ENCODE measurements at regions not wholly inside any gene's neighbourhood (a gene's known extent, or its start where the extent isn't known, plus 50 kb on each side); places are given as distances from the start of the nearest gene placed in this dataset.

DNA sequence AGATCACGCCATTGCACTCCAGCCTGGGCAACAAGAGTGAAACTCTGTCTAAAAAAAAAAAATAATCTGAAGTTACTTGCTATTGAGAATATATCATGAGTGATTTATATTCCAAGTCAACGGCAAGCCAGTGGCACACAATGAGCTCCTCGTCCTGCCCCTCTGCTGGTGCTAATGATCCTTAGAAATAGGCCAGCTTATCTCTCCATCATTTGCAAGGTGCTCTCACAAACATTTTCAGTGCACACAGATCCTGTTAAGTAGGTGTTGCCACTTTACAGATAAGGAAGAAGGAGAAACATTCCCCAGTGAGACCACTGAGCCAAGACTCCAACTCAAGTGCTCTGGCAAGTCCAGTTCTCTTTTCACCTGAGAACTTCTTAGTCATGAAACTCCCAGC, 91.3 kb upstream of the GPR45 start:
- FAIRE-seq: no peak
- DNase-seq (ENCODE audit: low spot score in 2 of 2): no peak

DNA sequence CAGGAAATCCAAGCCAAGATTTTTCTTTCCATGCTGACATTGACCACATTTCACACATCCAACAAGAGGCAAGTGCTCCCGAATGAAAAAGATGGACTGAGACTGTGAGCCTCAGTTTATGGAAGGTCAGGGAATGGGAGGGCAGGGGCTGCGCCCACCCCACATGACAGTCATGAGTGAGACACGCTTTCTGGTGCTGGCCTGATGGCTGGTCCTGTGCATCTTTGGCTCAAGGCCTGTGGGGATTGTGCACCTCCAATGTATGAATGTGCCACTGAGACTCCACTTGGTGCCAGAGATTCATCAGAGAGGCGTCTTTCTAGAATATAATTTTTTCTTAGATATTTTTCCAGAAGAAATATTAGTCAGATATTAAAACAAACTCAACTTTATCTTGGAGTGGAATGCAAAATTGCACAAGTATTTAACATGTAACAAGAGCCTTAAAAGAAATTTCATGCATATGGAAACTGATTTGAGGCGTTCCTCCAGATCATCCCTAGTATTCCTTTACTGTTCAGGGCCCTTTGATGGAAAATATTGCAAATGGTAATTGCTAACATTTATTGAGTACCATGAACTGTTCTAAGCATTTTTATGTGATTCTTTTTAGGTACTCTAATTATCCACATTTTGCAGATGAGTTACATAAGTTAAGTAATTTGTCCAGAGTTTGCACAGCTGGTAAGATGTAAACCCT, 87.3 kb upstream of the GPR45 start:
- DNase-seq (ENCODE audit: low spot score in 2 of 2) (no peak), FAIRE-seq (no peak)

DNA sequence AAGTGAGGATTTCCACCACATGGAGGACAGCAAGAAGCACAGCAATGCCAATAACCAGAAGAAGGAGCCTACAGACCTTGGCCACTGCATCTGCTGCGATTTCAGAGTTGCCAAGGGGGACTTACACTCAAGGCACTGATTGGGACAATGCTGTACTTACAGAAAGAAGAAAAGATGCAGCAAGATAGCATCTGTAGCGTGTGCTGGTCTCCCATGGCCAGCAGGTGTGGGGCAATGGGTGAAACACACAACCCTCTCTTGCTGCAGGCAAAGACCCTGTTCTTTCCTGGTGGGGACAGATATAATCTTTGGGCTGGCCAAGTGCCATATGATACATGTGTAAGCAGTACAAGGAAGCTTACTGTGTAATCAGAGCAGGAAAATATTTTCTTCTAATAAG, 85.4 kb upstream of the GPR45 start:
- FAIRE-seq: no peak

DNA sequence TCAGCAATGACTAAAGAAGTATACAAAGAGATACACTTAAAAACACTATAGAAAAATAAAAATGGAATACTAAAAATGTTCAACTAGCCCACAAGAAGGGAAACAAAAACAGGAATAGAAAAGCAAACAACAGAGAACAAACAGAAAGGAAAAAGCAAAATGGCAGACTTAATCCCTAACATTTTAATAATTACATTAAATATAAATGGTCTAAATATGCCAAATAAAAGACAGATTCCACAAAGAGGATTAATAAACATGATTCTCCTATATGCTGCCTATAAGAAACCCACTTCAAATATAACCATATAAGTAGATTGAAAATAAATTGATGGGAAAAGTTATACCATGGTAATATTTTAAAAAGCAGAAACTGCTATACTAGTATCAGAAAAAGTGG, 83.5 kb upstream of the GPR45 start:
- no peak for DNase-seq (ENCODE audit: low spot score in 2 of 2)

More for the DNA sequence above, 85.4 kb upstream of the GPR45 start:
- DNase-seq (ENCODE audit: low spot score in 2 of 2): no peak

GRCh38 chr2:105166688-105167087, 74.9 kb upstream of the GPR45 start:
- FAIRE-seq (no peak), DNase-seq (ENCODE audit: low spot score in 2 of 2) (no peak)

More for the DNA sequence above, 83.5 kb upstream of the GPR45 start:
- no peak for FAIRE-seq

DNA sequence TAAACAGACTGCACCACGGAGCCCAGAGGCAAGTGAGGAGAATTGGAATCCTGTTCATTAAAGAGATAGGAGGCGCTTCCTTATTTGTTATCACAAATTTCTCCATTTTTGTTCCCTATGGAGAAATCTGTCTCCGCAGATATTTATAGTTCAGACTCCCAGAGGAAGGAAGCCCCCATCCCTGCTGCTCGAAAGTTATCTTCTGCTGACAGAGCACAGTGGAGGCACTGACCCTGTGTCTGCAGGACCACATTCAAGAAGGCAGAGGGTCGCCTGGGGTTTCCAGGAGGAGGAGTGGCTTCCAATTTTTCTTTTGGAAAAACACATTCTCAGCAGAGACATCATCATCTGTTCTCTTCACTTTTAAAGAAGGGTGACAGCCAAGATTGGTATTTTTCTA, 73.0 kb upstream of the GPR45 start:
- no peak for FAIRE-seq

GRCh38 chr2:105175231-105175630, 66.3 kb upstream of the GPR45 start:
- FAIRE-seq (no peak), DNase-seq (ENCODE audit: low spot score in 2 of 2) (no peak)

More for the DNA sequence above, 73.0 kb upstream of the GPR45 start:
- no peak for DNase-seq (ENCODE audit: low spot score in 2 of 2)

DNA sequence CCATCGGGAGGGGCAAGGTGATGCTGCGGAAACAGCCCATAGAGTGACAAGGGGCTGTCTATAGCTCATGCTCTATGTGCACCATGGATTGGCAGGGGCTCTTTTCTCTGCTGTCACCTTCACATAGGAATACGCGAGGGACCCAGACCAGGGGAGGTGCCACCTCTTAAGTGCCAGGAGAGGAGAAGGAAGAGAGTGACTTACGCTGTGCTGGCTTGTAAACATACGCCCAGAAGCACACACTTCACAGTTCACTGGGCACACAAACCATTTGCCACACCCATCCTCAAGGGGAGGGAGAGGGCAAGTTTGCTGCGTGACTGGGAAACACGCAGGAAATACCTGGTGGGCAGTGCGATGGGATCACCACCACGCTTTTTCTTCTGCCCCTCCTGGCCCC, 65.1 kb upstream of the GPR45 start:
- FAIRE-seq: no peak
- no peak for DNase-seq (ENCODE audit: low spot score in 2 of 2)

GRCh38 chr2:105177008-105177407, 64.5 kb upstream of the GPR45 start:
- FAIRE-seq: no peak
- DNase-seq (ENCODE audit: low spot score in 2 of 2): no peak

- FAIRE-seq: no peak
- DNase-seq (ENCODE audit: low spot score in 2 of 2): no peak
These were observed 63.8 kb upstream of the GPR45 start for GRCh38 chr2:105177536-105178254.

DNA sequence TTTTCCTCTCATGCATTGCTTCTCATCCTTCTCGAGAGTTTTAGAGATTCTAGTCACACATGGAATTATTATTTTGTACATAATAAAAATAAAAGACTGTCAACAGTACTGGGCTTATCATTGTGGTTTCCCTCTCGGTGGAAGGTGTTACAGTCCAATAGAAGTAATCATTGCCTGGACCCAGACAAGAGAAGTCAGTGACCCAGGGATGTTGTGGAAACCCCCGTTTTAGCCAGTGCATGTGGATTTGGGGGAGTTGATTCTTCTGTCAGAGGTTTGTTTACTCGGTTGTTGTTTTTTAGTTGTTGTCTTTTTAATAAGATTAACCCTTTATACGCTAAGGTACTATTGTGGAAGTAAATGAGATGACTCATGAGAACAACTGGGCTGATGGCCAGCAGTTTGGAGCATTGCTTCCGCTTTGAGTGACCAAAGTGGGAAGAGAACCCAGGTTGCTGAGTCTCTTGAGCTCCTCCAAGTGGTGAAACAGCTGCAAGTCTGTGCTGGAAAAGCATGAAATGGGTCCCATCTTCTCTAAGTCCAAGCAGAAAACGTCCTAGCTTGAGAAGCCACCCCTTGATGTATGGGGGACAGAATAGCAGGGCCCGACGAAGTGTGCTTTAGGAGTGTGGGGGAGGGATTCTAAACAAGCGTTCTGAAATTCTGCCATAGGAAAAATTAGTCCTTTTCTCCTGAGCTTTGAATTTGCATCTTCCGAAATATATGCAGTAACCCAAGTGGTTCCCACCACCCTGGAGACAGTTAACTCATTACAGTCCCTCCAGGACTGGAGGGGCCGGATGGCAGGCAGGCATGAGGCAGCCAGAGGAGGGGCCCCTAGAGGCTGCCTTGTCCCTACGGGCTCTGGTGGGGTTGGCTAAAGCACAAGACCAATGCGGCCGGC, 61.8 kb upstream of the GPR45 start:
- no peak for FAIRE-seq
- DNase-seq (ENCODE audit: low spot score in 2 of 2): peak; percentile 5 to 51

DNA sequence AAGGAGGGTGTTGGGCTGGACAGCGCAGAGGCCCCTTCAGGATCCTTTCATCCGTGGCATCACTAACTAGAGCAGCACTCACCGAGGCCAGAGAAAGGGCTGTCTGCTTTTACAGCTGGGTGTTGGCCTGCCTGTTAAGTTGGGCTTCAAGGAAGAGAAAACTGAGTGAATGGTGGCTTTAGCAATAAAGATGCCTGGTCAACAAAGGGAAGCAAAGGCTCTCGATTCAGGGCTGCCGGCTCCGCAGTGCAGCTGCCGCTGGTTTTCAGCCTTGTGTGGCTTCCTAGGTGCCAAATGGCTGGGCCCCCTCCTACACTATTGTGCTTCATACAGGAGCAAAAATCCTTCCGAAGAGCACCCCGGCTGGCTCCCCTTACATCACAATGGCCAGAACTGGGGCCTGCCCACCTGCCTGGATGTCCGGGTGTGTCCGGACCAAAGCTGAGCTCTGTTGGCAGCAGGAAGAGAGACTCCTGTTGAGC, 61.0 kb upstream of the GPR45 start:
- no peak for DNase-seq (ENCODE audit: low spot score in 2 of 2)
- no peak for FAIRE-seq

DNA sequence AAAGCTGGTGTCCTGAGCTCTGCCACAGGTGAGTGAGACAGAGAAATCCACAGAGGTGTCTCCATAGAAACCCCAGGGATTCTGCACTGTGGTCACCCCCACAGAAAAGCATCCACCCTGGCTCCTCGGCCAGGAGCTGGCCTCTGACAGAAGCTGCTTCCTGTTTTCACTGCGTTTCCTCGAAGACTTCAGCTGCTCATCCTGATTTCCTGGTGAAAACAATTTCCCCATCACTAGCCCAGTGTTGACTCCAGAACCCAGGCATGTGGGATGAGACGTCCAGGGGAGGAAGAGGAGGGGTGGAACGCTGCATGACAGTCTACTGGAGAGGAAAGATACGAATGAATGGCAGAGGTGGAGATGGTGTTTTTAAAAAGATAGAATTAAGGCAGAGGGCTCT, 60.3 kb upstream of the GPR45 start:
- DNase-seq (ENCODE audit: low spot score in 2 of 2) (no peak), FAIRE-seq (no peak)

DNA sequence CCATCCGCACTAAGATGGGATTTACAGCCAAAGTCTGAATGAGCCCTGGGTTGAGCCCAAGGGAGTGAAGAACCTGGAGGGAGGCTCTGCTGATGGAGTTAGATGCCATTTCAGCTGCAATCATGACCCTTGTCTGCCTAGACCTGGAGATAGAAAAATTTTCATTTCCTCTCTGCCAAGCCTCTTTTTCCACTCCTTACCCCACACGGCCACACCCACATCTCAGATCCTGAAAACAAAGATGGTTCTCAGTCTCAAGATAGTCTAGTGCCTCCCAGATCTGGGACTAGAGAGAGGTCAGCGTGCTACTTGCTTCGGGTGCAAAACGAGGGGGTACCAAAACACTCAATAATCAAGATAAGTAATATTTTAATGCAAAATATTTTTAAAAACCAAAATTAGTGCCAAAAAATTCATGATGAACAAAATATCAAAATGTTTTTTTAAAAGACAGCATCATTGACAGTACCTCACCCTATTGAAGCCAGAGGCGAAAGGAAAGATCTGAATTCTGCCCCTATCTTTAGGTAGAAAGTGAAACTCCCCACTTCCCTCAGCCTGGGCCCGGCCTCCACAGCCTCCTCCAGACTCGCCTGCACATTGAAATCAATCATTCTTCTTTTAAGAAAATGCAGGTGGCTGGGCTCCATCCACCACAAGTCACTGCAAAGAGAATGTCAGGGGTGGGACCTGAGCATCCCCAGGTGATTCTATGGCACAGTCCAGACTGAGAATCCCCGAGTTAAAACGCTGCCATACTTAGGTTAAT, 57.8 kb upstream of the GPR45 start:
- DNase-seq (ENCODE audit: low spot score in 2 of 2) (no peak), FAIRE-seq (no peak)

DNA sequence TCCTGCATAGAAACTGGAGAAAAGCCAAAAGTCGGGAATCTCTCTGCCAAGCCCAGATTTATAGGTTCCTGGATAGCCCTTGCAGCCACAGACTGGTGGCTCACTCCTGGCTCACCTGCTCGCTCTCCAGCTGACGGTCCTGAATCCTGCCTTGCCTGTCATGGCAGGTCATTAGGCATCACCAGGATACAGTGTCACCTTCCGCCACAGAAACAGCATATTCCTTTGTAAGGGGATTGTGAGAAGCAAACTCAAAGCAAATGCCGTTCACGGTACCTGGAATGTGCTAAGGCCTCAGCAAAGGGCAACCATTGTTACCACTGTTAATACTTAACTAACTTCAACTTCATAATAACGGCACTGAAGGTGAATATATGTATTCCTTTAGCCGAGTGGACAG, 57.1 kb upstream of the GPR45 start:
- DNase-seq (ENCODE audit: low spot score in 2 of 2): no peak

GRCh38 chr2:105186967-105187498, 54.5 kb upstream of the GPR45 start:
- DNase-seq (ENCODE audit: low spot score in 2 of 2) (no peak), FAIRE-seq (no peak)

More for the DNA sequence above, 57.1 kb upstream of the GPR45 start:
- FAIRE-seq: no peak

DNA sequence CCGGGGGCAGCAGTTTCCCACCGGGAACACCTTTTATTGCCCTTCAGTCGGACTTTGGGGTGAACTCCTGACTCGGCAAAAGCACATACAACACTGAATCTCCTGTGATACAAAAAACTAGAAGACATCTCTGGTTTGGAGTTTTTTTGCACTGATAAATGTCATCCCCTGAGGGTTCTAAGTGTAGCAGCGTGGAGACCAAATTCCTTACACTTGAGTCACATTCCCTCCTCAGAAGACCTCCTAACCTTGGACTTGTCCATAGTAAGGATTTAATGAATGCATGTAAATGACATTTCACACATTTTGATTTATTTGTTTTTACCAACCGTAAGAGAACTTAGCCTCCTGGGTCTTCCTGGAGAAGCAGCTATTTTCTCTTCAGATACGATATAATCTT, 54.0 kb upstream of the GPR45 start:
- FAIRE-seq: no peak
- no peak for DNase-seq (ENCODE audit: low spot score in 2 of 2)

DNA sequence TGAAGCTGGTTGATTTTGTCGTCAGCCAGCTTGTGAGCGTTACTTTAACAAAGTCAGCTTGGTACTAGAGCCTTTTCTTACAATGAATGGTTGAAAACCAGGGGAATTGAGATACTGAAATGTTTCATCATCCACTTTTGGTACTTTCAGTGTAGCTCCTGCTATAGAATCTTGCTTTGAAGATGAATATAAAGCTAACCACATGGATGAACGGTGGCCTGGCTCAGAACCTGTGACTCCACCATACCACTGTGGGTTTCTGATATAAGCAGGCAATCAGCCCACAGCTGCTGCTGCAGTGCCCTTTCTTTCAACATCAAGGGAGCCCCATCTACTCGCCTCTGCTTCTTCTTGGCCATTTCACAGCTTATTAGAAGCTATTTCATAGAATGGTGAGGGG, 53.2 kb upstream of the GPR45 start:
- FAIRE-seq (no peak), DNase-seq (ENCODE audit: low spot score in 2 of 2) (no peak)
